ENCODE measurements at regions not wholly inside any gene's neighbourhood (a gene's known extent, or its start where the extent isn't known, plus 50 kb on each side); places are given as distances from the start of the nearest gene placed in this dataset.

- Histone ChIP-seq H3K23ac (ENCODE audit: low read depth, low read length, poor library complexity) (no peak overlapping the region), H2BK5ac (ENCODE audit: low read length) (no peak overlapping the region), H2BK120ac (ENCODE audit: low read depth, low read length) (no peak overlapping the region), H2BK12ac (ENCODE audit: low read length) (no peak overlapping the region), H3K4me3 (ENCODE audit: low read length in 2 of 2) (no peak overlapping the region), H3K79me1 (ENCODE audit: low read depth, low read length) (no peaks in the 10 kb centered on the region), H3K4me1 (ENCODE audit: control insufficient read depth in 2 of 2, insufficient read depth in 1 of 2, low read depth in 1 of 2, low read length in 2 of 2) (peaks cover 8 to 9% of the 10 kb centered on the region in 2 donors), H3K27ac (replicated peaks; ENCODE audit: low read length) (no peak overlapping the region), H3K4ac (ENCODE audit: low read length) (no peak overlapping the region), H2BK15ac (ENCODE audit: low read length) (no peak overlapping the region), H2AFZ (ENCODE audit: low read length) (no peak overlapping the region), H4K8ac (ENCODE audit: low read depth, low read length) (no peak overlapping the region), H3K36me3 (replicated peaks in 1 of 2; ENCODE audit: control insufficient read depth in 2 of 2, insufficient read depth in 2 of 2, low read length in 2 of 2) (no peaks in the 10 kb centered on the region), H3K18ac (ENCODE audit: low read length) (no peak overlapping the region), H3K14ac (ENCODE audit: low read length) (no peak overlapping the region), H3K9me3 (replicated peaks in 1 of 2; ENCODE audit: control insufficient read depth in 2 of 2, insufficient read depth in 1 of 2, low read depth in 1 of 2, low read length in 2 of 2) (no peaks in the 10 kb centered on the region), H3K9ac (ENCODE audit: low read depth, low read length, poor library complexity) (no peak overlapping the region), H4K91ac (ENCODE audit: low read depth, low read length, poor library complexity) (no peak overlapping the region), H2AK5ac (ENCODE audit: low read depth, low read length) (no peak overlapping the region), H3K4me2 (ENCODE audit: insufficient read depth, low read length, poor library complexity, severe bottlenecking) (no peak overlapping the region), H3K27me3 (ENCODE audit: control insufficient read depth in 3 of 3, insufficient read depth in 3 of 3, low read depth in 1 of 3, low read length in 3 of 3) (no peaks in the 10 kb centered on the region)
- DNase-seq (ENCODE audit: low spot score), result no peak
- no CpG with 5 or more reads among the region's 1 CpG for WGBS, 2 donors (ENCODE audit: extremely low coverage in 2 of 2, insufficient read length in 2 of 2, insufficient replicate concordance in 1 of 2)
These were observed 236.8 kb downstream of the TUSC7 start for GRCh38 chr3:116946376-116946775.

- no peak overlapping the region for H2AK5ac ChIP-seq (ENCODE audit: low read depth, low read length)
- H2BK120ac ChIP-seq (ENCODE audit: low read depth, low read length), result no peak overlapping the region
- no peaks in the 10 kb centered on the region for H3K27me3 ChIP-seq (ENCODE audit: control insufficient read depth in 3 of 3, insufficient read depth in 3 of 3, low read depth in 1 of 3, low read length in 3 of 3)
- no peak overlapping the region for H3K23ac ChIP-seq (ENCODE audit: low read depth, low read length, poor library complexity)
- no peak overlapping the region for H3K4me3 ChIP-seq (ENCODE audit: low read length in 2 of 2)
- no peak overlapping the region for H3K27ac ChIP-seq (replicated peaks; ENCODE audit: low read length)
- no peak overlapping the region for H2BK5ac ChIP-seq (ENCODE audit: low read length)
- no peak overlapping the region for H3K18ac ChIP-seq (ENCODE audit: low read length)
- H3K36me3 ChIP-seq (replicated peaks in 1 of 2; ENCODE audit: control insufficient read depth in 2 of 2, insufficient read depth in 2 of 2, low read length in 2 of 2), result no peaks in the 10 kb centered on the region
- H3K4ac ChIP-seq (ENCODE audit: low read length), result no peak overlapping the region
- no peaks in the 10 kb centered on the region for H3K79me1 ChIP-seq (ENCODE audit: low read depth, low read length)
- no peak overlapping the region for H4K8ac ChIP-seq (ENCODE audit: low read depth, low read length)
- H2AFZ ChIP-seq (ENCODE audit: low read length), result no peak overlapping the region
- H3K9ac ChIP-seq (ENCODE audit: low read depth, low read length, poor library complexity), result no peak overlapping the region
- H4K91ac ChIP-seq (ENCODE audit: low read depth, low read length, poor library complexity), result no peak overlapping the region
- H3K9me3 ChIP-seq (replicated peaks in 1 of 2; ENCODE audit: control insufficient read depth in 2 of 2, insufficient read depth in 1 of 2, low read depth in 1 of 2, low read length in 2 of 2), result no peaks in the 10 kb centered on the region
- no peak overlapping the region for H3K14ac ChIP-seq (ENCODE audit: low read length)
- no peak overlapping the region for H2BK12ac ChIP-seq (ENCODE audit: low read length)
- H3K4me2 ChIP-seq (ENCODE audit: insufficient read depth, low read length, poor library complexity, severe bottlenecking), result no peak overlapping the region
- no CpG with 5 or more reads among the region's 3 CpGs for WGBS, 2 donors (ENCODE audit: extremely low coverage in 2 of 2, insufficient read length in 2 of 2, insufficient replicate concordance in 1 of 2)
- DNase-seq (ENCODE audit: low spot score), result no peak
- peaks cover 9 to 10% of the 10 kb centered on the region in 2 donors for H3K4me1 ChIP-seq (ENCODE audit: control insufficient read depth in 2 of 2, insufficient read depth in 1 of 2, low read depth in 1 of 2, low read length in 2 of 2)
- H2BK15ac ChIP-seq (ENCODE audit: low read length), result no peak overlapping the region
These were observed 237.6 kb downstream of the TUSC7 start for GRCh38 chr3:116947148-116947547.

GRCh38 chr3:116947809-116948208, 238.2 kb downstream of the TUSC7 start:
- no peak overlapping the region for H4K91ac ChIP-seq (ENCODE audit: low read depth, low read length, poor library complexity)
- no peak overlapping the region for H3K4me2 ChIP-seq (ENCODE audit: insufficient read depth, low read length, poor library complexity, severe bottlenecking)
- H2AK5ac ChIP-seq (ENCODE audit: low read depth, low read length), result no peak overlapping the region
- H3K14ac ChIP-seq (ENCODE audit: low read length), result no peak overlapping the region
- no peaks in the 10 kb centered on the region for H3K27me3 ChIP-seq (ENCODE audit: control insufficient read depth in 3 of 3, insufficient read depth in 3 of 3, low read depth in 1 of 3, low read length in 3 of 3)
- H3K9me3 ChIP-seq (replicated peaks in 1 of 2; ENCODE audit: control insufficient read depth in 2 of 2, insufficient read depth in 1 of 2, low read depth in 1 of 2, low read length in 2 of 2), result no peaks in the 10 kb centered on the region
- no peak overlapping the region for H2BK5ac ChIP-seq (ENCODE audit: low read length)
- no peak overlapping the region for H2BK15ac ChIP-seq (ENCODE audit: low read length)
- no peaks in the 10 kb centered on the region for H3K36me3 ChIP-seq (replicated peaks in 1 of 2; ENCODE audit: control insufficient read depth in 2 of 2, insufficient read depth in 2 of 2, low read length in 2 of 2)
- H3K4ac ChIP-seq (ENCODE audit: low read length), result no peak overlapping the region
- no peak overlapping the region for H3K18ac ChIP-seq (ENCODE audit: low read length)
- no peak overlapping the region for H2BK120ac ChIP-seq (ENCODE audit: low read depth, low read length)
- peaks cover 9 to 10% of the 10 kb centered on the region in 2 donors for H3K4me1 ChIP-seq (ENCODE audit: control insufficient read depth in 2 of 2, insufficient read depth in 1 of 2, low read depth in 1 of 2, low read length in 2 of 2)
- no peak overlapping the region for H3K4me3 ChIP-seq (ENCODE audit: low read length in 2 of 2)
- H3K9ac ChIP-seq (ENCODE audit: low read depth, low read length, poor library complexity), result no peak overlapping the region
- no peaks in the 10 kb centered on the region for H3K79me1 ChIP-seq (ENCODE audit: low read depth, low read length)
- H2AFZ ChIP-seq (ENCODE audit: low read length), result no peak overlapping the region
- no peak for DNase-seq (ENCODE audit: low spot score)
- H3K27ac ChIP-seq (replicated peaks; ENCODE audit: low read length), result no peak overlapping the region
- H4K8ac ChIP-seq (ENCODE audit: low read depth, low read length), result no peak overlapping the region
- no peak overlapping the region for H3K23ac ChIP-seq (ENCODE audit: low read depth, low read length, poor library complexity)
- H2BK12ac ChIP-seq (ENCODE audit: low read length), result no peak overlapping the region
- WGBS, 2 donors (ENCODE audit: extremely low coverage in 2 of 2, insufficient read length in 2 of 2, insufficient replicate concordance in 1 of 2), result no CpG with 5 or more reads among the region's 3 CpGs

- H3K4me2 ChIP-seq (ENCODE audit: insufficient read depth, low read length, poor library complexity, severe bottlenecking), result no peak overlapping the region
- H2BK15ac ChIP-seq (ENCODE audit: low read length), result no peak overlapping the region
- H2BK120ac ChIP-seq (ENCODE audit: low read depth, low read length), result no peak overlapping the region
- no peak overlapping the region for H3K9ac ChIP-seq (ENCODE audit: low read depth, low read length, poor library complexity)
- no peak overlapping the region for H3K4me3 ChIP-seq (ENCODE audit: low read length in 2 of 2)
- no peak overlapping the region for H3K23ac ChIP-seq (ENCODE audit: low read depth, low read length, poor library complexity)
- no peak overlapping the region for H4K91ac ChIP-seq (ENCODE audit: low read depth, low read length, poor library complexity)
- H3K27ac ChIP-seq (replicated peaks; ENCODE audit: low read length), result peak overlapping the region; percentile 34
- no CpG with 5 or more reads among the region's 7 CpGs for WGBS, 2 donors (ENCODE audit: extremely low coverage in 2 of 2, insufficient read length in 2 of 2, insufficient replicate concordance in 1 of 2)
- H4K8ac ChIP-seq (ENCODE audit: low read depth, low read length), result no peak overlapping the region
- H3K4ac ChIP-seq (ENCODE audit: low read length), result no peak overlapping the region
- H3K27me3 ChIP-seq (ENCODE audit: control insufficient read depth in 3 of 3, insufficient read depth in 3 of 3, low read depth in 1 of 3, low read length in 3 of 3), result no peaks in the 10 kb centered on the region
- H3K4me1 ChIP-seq (ENCODE audit: control insufficient read depth in 2 of 2, insufficient read depth in 1 of 2, low read depth in 1 of 2, low read length in 2 of 2), result peaks cover 9 to 10% of the 10 kb centered on the region in 2 donors
- H3K36me3 ChIP-seq (replicated peaks in 1 of 2; ENCODE audit: control insufficient read depth in 2 of 2, insufficient read depth in 2 of 2, low read length in 2 of 2), result no peaks in the 10 kb centered on the region
- peak overlapping the region; percentile 66 for H2AFZ ChIP-seq (ENCODE audit: low read length)
- H2BK5ac ChIP-seq (ENCODE audit: low read length), result no peak overlapping the region
- no peak overlapping the region for H3K18ac ChIP-seq (ENCODE audit: low read length)
- H3K79me1 ChIP-seq (ENCODE audit: low read depth, low read length), result no peaks in the 10 kb centered on the region
- H3K9me3 ChIP-seq (replicated peaks in 1 of 2; ENCODE audit: control insufficient read depth in 2 of 2, insufficient read depth in 1 of 2, low read depth in 1 of 2, low read length in 2 of 2), result no peaks in the 10 kb centered on the region
- no peak overlapping the region for H3K14ac ChIP-seq (ENCODE audit: low read length)
- no peak overlapping the region for H2AK5ac ChIP-seq (ENCODE audit: low read depth, low read length)
- no peak overlapping the region for H2BK12ac ChIP-seq (ENCODE audit: low read length)
- DNase-seq (ENCODE audit: low spot score), result peak; percentile 21
These were observed 240.9 kb downstream of the TUSC7 start for GRCh38 chr3:116950301-116951055.

Measured in neuronal stem cell (in vitro differentiated cells).